Central memory CD4-positive, alpha-beta T cell (primary cell): ENCODE measurements at regions not wholly inside any gene's neighbourhood (a gene's known extent, or its start where the extent isn't known, plus 50 kb on each side); places are given as distances from the start of the nearest gene placed in this dataset.
"Not testable (repeated sequence)": the region's sequence is repeated elsewhere in the genome, so short reads cannot be mapped to it uniquely, and the experiment has no call there.

Source experiments
- DNase-seq: peaks from one replicate; pipeline ENCODE4 v3.0.0; 2022

DNA sequence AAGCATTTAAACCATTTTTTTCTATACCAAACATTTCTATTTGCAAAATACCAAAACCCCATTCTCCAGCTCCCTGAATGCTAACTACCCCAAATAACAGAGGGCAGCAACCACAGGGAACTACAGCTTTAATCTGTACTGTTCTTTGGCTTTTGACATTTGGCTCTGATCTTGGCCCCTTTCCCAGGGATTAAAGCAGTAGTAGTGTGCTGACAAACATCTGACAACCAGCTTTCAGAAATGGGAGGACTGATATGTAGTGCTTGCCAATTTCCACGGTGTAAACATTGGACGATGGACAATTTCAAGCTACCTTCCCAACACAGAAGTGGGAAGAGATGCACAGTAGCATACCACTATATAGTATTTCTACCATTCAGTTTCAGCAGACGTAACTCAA is 88.4 kb upstream of the TEAD1 start:
- no peak for DNase-seq

GRCh38 chr11:12587333-12587991 is 86.8 kb upstream of the TEAD1 start:
- no peak for DNase-seq

DNA sequence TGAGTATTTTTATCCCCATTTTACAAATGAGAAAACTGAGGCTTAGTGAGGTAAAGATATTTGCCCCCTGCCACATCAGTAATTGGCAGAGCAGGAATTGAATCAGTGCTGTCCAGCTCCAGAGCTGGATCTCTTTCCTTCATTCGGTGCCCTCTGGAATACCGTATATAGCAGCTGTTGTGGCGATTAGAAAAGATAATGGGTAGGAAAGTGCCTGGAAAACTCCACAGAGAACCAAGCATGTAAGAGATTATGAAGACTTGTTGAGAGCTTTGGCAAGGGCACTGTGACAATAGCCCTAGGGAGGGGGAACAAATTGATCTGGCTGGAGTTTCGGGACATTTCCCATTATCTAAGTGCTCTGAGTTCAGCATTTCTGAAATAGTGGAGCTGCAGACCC is 82.5 kb upstream of the TEAD1 start:
- no peak for DNase-seq

GRCh38 chr11:12592283-12592682 is 81.9 kb upstream of the TEAD1 start:
- DNase-seq: no peak

DNA sequence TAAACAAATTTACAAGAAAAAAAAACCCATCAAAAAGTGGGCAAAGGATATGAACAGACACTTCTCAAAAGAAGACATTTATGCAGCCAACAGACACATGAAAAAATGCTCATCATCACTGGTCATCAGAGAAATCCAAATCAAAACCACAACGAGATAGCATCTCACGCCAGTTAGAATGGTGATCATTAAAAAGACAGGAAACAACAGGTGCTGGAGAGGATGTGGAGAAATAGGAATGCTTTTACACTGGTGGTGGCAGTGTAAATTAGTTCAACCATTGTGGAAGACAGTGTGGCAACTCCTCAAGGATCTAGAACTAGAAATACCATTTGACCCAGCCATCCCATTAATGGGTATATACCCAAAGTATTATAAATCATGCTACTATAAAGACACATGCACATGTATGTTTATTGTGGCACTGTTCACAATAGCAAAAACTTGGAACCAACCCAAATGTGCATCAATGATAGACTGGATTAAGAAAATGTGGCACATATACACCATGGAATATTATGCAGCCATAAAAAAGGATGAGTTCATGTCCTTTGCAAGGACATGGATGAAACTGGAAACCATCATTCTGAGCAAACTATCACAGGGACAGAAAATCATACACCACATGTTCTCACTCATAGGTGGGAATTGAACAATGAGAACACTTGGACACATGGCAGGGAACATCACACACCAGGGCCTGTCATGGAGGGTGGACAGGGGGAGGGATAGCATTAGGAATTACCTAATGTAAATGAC is 79.0 kb upstream of the TEAD1 start:
- DNase-seq: not testable (repeated sequence)

DNA sequence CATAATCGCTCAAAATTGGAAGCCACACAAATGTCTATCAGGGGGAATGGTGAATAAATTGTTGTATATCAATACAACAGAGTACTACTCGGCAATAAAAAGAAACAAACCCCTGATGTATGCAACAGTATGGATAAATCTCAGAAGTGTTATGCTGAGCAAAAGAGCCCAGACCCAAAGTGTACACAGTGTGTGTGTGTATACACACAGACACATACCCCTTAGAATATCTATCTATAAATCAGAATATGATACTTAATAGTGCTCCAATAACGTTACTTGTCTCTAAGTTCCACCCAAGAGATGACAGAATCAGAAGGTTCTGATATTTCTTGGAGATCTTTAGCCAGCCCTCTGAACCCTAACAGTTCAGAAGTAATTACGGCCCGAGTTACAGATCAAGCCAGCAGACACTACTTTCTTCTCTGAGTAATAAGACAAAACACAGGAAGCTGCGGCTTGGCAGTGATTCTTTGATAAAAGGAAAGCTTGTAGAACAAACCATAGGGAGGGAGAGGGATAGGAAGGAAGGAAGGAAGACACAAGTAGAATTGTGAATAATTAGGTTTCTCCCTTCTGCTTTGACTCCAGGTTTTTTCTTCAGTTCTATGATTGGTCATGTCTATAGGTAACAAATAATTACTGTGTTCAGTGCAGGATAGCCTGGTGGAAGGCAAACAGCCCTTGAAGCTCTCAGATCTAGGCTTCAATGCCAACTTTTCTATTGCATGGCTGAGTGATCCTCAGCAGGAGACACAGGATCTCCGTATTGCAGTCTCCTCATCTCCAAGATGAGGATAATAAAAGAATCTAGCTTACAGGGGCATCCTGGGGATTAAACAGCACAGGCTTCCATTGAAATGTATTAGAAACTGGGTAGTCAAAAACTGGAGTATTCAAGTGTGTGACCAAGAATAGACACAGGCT is 75.6 kb upstream of the TEAD1 start:
- DNase-seq: peak; percentile 19

- peak; percentile 3 for DNase-seq
Observed at GRCh38 chr11:12599408-12600143, 74.6 kb upstream of the TEAD1 start.

GRCh38 chr11:12600829-12601228 is 73.4 kb upstream of the TEAD1 start:
- DNase-seq: no peak

DNA sequence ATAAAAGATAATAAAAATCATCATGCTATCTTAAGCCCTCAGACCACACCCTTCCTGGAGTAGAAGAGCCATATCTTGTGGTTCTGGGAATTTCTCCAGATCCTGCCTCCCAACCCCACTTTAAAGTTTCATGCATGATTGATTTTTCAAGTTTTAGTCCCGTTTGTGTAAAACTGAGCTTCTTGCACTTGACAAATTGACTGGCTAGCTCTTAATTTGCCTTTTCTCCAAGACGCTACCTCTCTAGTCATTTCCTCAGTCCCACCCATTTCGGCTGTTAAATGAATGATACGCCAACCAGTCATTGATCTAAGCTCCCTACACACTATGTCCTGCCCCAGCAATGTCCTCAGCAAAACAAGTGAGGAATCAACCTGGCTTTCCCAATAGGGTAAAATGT is 71.8 kb upstream of the TEAD1 start:
- no peak for DNase-seq

- no peak for DNase-seq
Observed at GRCh38 chr11:12603143-12604088, 70.8 kb upstream of the TEAD1 start.

DNA sequence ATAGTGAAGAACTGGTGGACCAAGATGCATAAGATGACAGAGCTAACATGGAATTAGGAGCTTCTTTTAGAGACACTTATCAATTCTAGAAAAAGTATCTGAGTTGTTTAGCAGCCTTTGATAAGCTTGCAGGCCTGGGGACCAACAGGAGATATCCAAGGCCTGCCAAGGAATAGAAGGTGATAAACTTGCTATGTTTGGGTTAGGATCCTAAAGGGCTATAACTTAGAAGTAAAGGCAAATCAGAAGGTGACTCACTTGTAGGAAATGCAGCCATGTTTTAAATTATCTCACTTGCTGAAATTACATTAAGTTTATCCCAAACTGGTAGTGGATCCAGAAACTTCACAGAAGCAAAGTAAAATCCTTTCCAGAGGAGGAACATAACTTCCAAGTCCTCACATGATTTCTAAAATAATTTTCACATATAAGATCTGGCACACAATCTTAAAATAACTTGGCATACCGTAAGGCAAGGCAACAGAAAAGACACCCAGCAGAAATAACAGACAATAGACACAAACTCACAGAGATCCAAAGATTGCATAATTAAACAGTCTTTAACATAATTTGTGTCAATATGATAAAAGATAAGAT is 69.6 kb upstream of the TEAD1 start:
- DNase-seq: no peak

DNA sequence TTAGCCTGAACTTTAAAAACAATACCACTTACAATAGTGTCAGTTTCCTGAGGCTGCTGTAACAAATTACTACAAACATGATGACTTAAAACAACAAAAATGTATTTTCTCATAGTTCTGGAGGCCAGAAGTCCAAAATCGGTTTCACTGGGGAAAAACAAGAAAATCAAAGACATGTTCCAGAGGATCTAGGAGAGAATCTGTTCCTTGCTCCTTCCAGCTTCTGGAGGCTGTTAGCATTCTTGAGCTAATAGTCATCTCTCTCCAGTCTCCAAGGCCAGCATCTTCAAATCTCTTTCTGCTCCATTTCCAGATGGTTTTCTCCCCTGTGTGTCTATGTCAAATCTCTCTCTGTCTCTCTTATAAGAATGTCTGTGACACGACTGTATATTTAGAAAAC is 67.6 kb upstream of the TEAD1 start:
- no peak for DNase-seq

DNA sequence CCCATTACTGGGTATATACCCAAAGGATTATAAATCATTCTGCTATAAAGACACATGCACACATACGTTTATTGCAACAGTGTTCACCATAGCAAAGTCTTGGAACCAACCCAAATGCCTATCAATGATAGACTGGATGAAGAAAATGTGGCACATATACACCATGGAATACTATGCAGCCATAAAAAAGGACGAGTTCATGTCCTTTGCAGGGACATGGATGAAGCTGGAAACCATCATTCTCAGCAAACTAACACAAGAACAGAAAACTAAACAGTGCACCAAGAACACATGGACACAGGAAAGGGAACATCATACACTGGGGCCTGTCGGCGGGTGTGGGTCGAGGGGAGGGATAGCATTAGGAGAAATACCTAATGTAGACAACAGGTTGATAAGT is 65.5 kb upstream of the TEAD1 start:
- not testable (repeated sequence) for DNase-seq

DNA sequence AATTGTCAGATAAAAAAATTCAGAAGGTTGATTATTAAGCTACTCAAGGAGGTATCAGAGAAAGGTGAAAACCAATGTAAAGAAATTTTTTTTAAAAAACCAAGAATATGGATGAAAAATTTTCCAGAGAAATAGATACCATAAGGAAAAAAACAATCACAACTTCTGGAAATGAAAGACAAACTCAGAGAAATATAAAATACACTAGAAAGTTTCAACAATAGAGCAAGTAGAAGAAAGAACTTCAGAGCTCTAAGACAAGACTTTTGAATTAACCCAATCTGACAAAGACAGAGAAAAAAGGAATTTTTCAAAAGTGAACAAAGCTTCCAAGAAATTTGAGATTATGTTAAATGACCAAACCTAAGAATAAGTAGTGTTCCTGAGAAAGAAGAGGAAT is 62.9 kb upstream of the TEAD1 start:
- no peak for DNase-seq

GRCh38 chr11:12617632-12618031 is 56.6 kb upstream of the TEAD1 start:
- no peak for DNase-seq

- DNase-seq: no peak
Observed at GRCh38 chr11:12618743-12619540, 55.3 kb upstream of the TEAD1 start.

- DNase-seq: no peak
Observed at GRCh38 chr11:12623869-12624268, 50.4 kb upstream of the TEAD1 start.
